ENCODE measurements at regions not wholly inside any gene's neighbourhood (a gene's known extent, or its start where the extent isn't known, plus 50 kb on each side); places are given as distances from the start of the nearest gene placed in this dataset.

GRCh38 chr12:77131977-77132490 lies 66.7 kb upstream of the E2F7 start:
- TF ChIP-seq SPI1 (IDR thresholded peaks at IDR 0.05; ENCODE audit: low read depth, low read length) (no peak), POLR2AphosphoS5 (IDR thresholded peaks at IDR 0.05; ENCODE audit: low read depth, low read length) (no peak)
